ES-I3 (cell line): ENCODE measurements at regions not wholly inside any gene's neighbourhood (a gene's known extent, or its start where the extent isn't known, plus 50 kb on each side); places are given as distances from the start of the nearest gene placed in this dataset.
"Not testable (repeated sequence)": the region's sequence is repeated elsewhere in the genome, so short reads cannot be mapped to it uniquely, and the experiment has no call there.

Experiments used
- H3K36me3 ChIP-seq: 2 replicates; pipeline ENCODE4 v1.6.1; 2013; ENCODE audit warnings: mild to moderate bottlenecking, low read length, control low read depth, moderate library complexity; ENCODE audit not compliant: insufficient read depth
- H3K4me1 ChIP-seq: 2 replicates; pipeline ENCODE4 v1.6.1; 2013; ENCODE audit warnings: mild to moderate bottlenecking, control low read depth, low read length; ENCODE audit not compliant: insufficient read depth
- H3K9ac ChIP-seq: 2 replicates; pipeline ENCODE4 v1.6.1; 2013; ENCODE audit warnings: low read depth, mild to moderate bottlenecking, low read length, moderate library complexity
- H3K9me3 ChIP-seq: 2 replicates; pipeline ENCODE4 v1.6.1; 2013; ENCODE audit warnings: mild to moderate bottlenecking, low read length, moderate library complexity; ENCODE audit not compliant: control insufficient read depth, insufficient read depth

GRCh38 chr2:161061786-161062185 lies 98.4 kb upstream of the TANK start:
- Histone ChIP-seq H3K9me3 (no peaks in the 10 kb centered on the region), H3K36me3 (no peaks in the 10 kb centered on the region), H3K9ac (no peak overlapping the region), H3K4me1 (peaks cover 3% of the 10 kb centered on the region; the same call in 1 of the 2 replicates)

GRCh38 chr2:161063157-161063945 lies 96.9 kb upstream of the TANK start:
- Histone ChIP-seq H3K4me1 (peaks cover 3% of the 10 kb centered on the region; the same call in 1 of the 2 replicates), H3K9ac (no peak overlapping the region), H3K36me3 (no peaks in the 10 kb centered on the region), H3K9me3 (no peaks in the 10 kb centered on the region)

- no peaks in the 10 kb centered on the region for H3K9me3 ChIP-seq
- peaks cover 3% of the 10 kb centered on the region; the same call in 1 of the 2 replicates for H3K4me1 ChIP-seq
- H3K36me3 ChIP-seq, result no peaks in the 10 kb centered on the region
- H3K9ac ChIP-seq, result no peak overlapping the region
Measured at GRCh38 chr2:161063946-161064306, 96.3 kb upstream of the TANK start.

- Histone ChIP-seq H3K9ac (no peak overlapping the region), H3K9me3 (no peaks in the 10 kb centered on the region), H3K36me3 (no peaks in the 10 kb centered on the region), H3K4me1 (peaks cover 3% of the 10 kb centered on the region; the same call in 1 of the 2 replicates)
Measured at GRCh38 chr2:161067846-161068350, 92.3 kb upstream of the TANK start.

- peaks cover 3% of the 10 kb centered on the region; the same call in 1 of the 2 replicates for H3K4me1 ChIP-seq
- H3K36me3 ChIP-seq, result no peaks in the 10 kb centered on the region
- no peak overlapping the region for H3K9ac ChIP-seq
- no peaks in the 10 kb centered on the region for H3K9me3 ChIP-seq
Measured at GRCh38 chr2:161068670-161069069, 91.6 kb upstream of the TANK start.

- peaks cover 7% of the 10 kb centered on the region for H3K4me1 ChIP-seq
- H3K36me3 ChIP-seq, result no peaks in the 10 kb centered on the region
- H3K9me3 ChIP-seq, result no peaks in the 10 kb centered on the region
- H3K9ac ChIP-seq, result no peak overlapping the region
Measured at GRCh38 chr2:161070693-161071479, 89.3 kb upstream of the TANK start.

- H3K9ac ChIP-seq, H3K9me3 ChIP-seq, H3K36me3 ChIP-seq: not testable (repeated sequence)
- H3K4me1 ChIP-seq, result peaks cover 15% of the 10 kb centered on the region
Measured at GRCh38 chr2:161072436-161072835, 87.8 kb upstream of the TANK start.

- Histone ChIP-seq H3K36me3 (no peaks in the 10 kb centered on the region), H3K4me1 (peaks cover 26% of the 10 kb centered on the region), H3K9me3 (no peaks in the 10 kb centered on the region), H3K9ac (no peak overlapping the region)
Measured at GRCh38 chr2:161075701-161076100, 84.5 kb upstream of the TANK start.

- Histone ChIP-seq H3K4me1 (peaks cover 26% of the 10 kb centered on the region), H3K9ac (no peak overlapping the region), H3K9me3 (no peaks in the 10 kb centered on the region), H3K36me3 (no peaks in the 10 kb centered on the region)
Measured at GRCh38 chr2:161076936-161077335, 83.3 kb upstream of the TANK start.

GRCh38 chr2:161077367-161078210 lies 82.6 kb upstream of the TANK start:
- H3K9ac ChIP-seq, result no peak overlapping the region
- H3K9me3 ChIP-seq, result no peaks in the 10 kb centered on the region
- no peaks in the 10 kb centered on the region for H3K36me3 ChIP-seq
- peaks cover 26% of the 10 kb centered on the region for H3K4me1 ChIP-seq

- no peak overlapping the region for H3K9ac ChIP-seq
- H3K9me3 ChIP-seq, result no peaks in the 10 kb centered on the region
Measured at GRCh38 chr2:161078211-161078539, 82.1 kb upstream of the TANK start.

GRCh38 chr2:161085149-161085548 lies 75.1 kb upstream of the TANK start:
- H3K36me3 ChIP-seq, result no peaks in the 10 kb centered on the region
- no peak overlapping the region for H3K9ac ChIP-seq
- H3K9me3 ChIP-seq, result no peaks in the 10 kb centered on the region
- no peaks in the 10 kb centered on the region for H3K4me1 ChIP-seq

More at GRCh38 chr2:161078211-161078539, 82.1 kb upstream of the TANK start:
- Histone ChIP-seq H3K4me1 (peaks cover 26% of the 10 kb centered on the region), H3K36me3 (no peaks in the 10 kb centered on the region)

- no peaks in the 10 kb centered on the region for H3K36me3 ChIP-seq
- no peak overlapping the region for H3K9ac ChIP-seq
- H3K9me3 ChIP-seq, result no peaks in the 10 kb centered on the region
- H3K4me1 ChIP-seq, result no peaks in the 10 kb centered on the region
Measured at GRCh38 chr2:161088658-161089350, 71.4 kb upstream of the TANK start.

GRCh38 chr2:161090411-161090810 lies 69.8 kb upstream of the TANK start:
- Histone ChIP-seq H3K4me1 (no peaks in the 10 kb centered on the region), H3K36me3 (no peaks in the 10 kb centered on the region), H3K9me3 (no peaks in the 10 kb centered on the region), H3K9ac (no peak overlapping the region)
